GM21390 (cell line): ENCODE measurements at regions not wholly inside any gene's neighbourhood (a gene's known extent, or its start where the extent isn't known, plus 50 kb on each side); places are given as distances from the start of the nearest gene placed in this dataset.

Experiments
- ATAC-seq: cut with Tn5 transposase; IDR thresholded peaks from one replicate; pipeline ENCODE4 v1.9.1; 2021; ENCODE audit not compliant: unreplicated experiment

GRCh38 chr7:98040626-98041360 lies 50.8 kb upstream of the OCM2 start:
- ATAC-seq, result no peak

DNA sequence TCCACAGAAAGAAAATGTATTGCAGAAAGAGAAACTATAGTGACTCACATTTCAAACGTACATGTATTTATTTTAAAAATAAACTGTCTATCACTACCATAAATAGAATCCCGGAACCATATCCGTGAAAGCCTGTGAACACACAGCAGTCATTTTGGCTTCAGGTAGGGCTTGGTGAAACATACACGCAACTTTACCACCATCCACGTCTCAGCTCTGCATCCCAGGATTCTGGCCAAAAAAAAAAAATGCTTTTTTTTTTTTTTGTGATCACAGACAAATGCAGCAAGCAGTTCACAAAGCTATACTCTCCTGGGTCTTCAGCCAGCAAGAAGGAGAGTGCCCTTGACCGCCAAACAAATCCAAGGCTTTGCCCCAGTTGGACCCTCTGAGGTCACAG lies 56.8 kb upstream of the OCM2 start:
- no peak for ATAC-seq

- ATAC-seq, result no peak
These were observed 57.6 kb upstream of the LMTK2 start for GRCh38 chr7:98049034-98049433.

DNA sequence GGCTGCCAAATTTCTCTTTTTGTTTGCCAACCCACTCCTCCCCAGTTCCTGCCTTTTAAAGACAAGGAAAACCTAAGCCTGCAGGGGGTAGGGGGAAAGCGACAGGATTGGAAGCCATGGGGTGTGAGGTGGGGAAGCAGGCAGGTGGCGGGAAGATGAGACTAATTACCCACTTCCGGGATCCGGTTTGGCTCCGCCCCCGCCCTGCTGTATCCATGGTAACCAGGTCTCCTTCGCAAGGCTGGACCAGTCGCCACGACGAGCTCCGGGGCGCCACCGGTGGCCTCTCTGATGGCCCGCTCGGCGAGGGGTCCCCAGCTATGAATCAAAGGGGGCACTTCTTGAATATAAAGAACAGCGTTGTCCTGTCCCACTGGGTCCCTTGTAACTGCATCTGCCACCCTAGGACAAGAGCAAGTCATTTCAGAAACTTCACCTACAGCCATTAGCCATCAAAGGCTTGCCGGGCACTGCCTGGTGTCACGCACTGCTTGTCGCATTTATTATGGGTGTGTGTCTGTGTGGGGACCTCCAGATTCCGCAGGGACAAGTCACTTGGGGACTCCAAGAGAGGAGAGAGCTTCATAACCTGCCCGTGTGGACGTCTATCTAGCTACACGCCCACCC lies 55.4 kb upstream of the LMTK2 start:
- ATAC-seq, result peak; percentile 51

- ATAC-seq, result no peak
These were observed 52.1 kb upstream of the LMTK2 start for GRCh38 chr7:98054585-98054984.

DNA sequence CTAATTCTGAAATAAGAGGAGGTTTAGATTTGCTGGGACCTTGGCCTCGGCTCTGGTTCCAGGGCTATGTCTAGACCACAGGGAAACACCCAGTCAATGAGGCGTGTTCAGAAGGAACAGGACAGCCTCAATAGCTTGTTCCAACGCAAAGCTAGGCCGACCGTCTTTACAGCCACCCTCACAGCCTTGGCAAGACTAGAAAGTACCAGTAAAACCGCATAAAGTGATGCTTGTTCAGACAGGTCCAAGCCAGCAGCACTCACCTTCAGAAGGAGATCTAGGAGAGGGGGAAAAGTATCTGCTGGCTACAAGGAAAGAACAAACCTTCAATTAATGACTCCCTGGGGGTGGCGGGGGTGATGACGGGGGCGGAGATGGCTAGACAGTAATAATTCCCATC lies 50.1 kb upstream of the LMTK2 start:
- no peak for ATAC-seq
